Caco-2 (cell line): ENCODE measurements at regions not wholly inside any gene's neighbourhood (a gene's known extent, or its start where the extent isn't known, plus 50 kb on each side); places are given as distances from the start of the nearest gene placed in this dataset.

Source experiments
- BruUV-seq: library from RNA; stranded (reverse); fragments of 400-500 nt; replicated peaks from 2 replicates; lab custom pipeline; 2021; lab: Mats Ljungman, UMichigan
- CTCF ChIA-PET: fragments of 300-600 bp; sonication (Branson Sonifier 250); formaldehyde crosslinking; loops from one replicate; lab custom pipeline; 2022; ENCODE audit warnings: antibody characterized with exemption; lab: Charles Lee
- POLR2A ChIA-PET: fragments of 300-600 bp; sonication (Branson Sonifier 250); formaldehyde crosslinking; loops from one replicate; lab custom pipeline; 2022; ENCODE audit warnings: antibody characterized with exemption; lab: Charles Lee
- DNase-seq, 2 experiments: peaks; one replicate each; pipeline versions ENCODE4 v3.0.0 to v3.0.0-alpha.2; 2020 to 2022
- H3K27me3 ChIP-seq: replicated peaks from 2 replicates; pipeline ENCODE4 v1.6.0; 2011; ENCODE audit warnings: low read length; ENCODE audit not compliant: control insufficient read depth, insufficient read depth
- H3K36me3 ChIP-seq: 2 replicates; pipeline ENCODE4 v1.5.1; 2011; ENCODE audit warnings: low read length; ENCODE audit not compliant: control insufficient read depth, insufficient read depth
- H3K4me1 ChIP-seq: fragments of 250-450 bp; sonication (Bioruptor Pico); 2 replicates; pipeline ENCODE4 v1.5.1; 2020; ENCODE audit warnings: mild to moderate bottlenecking
- H3K4me3 ChIP-seq: 2 replicates; pipeline ENCODE4 v1.5.1; 2011; ENCODE audit warnings: low read depth, mild to moderate bottlenecking, control low read depth, low read length
- H3K9me3 ChIP-seq: fragments of 250-450 bp; sonication (Bioruptor Pico); 2 replicates; pipeline ENCODE4 v1.5.1; 2020; ENCODE audit warnings: mild to moderate bottlenecking, moderate library complexity
- H3K27ac Mint-ChIP-seq: one replicate; pipeline ENCODE4 v1.8.0; 2022; ENCODE audit warnings: mixed read lengths; ENCODE audit not compliant: unreplicated experiment
- H3K27me3 Mint-ChIP-seq: one replicate; pipeline ENCODE4 v1.8.0; 2022; ENCODE audit warnings: mixed read lengths; ENCODE audit not compliant: insufficient read depth, unreplicated experiment
- H3K36me3 Mint-ChIP-seq: one replicate; pipeline ENCODE4 v1.8.0; 2022; ENCODE audit warnings: mild to moderate bottlenecking, mixed read lengths; ENCODE audit not compliant: insufficient read depth, unreplicated experiment
- H3K4me1 Mint-ChIP-seq: one replicate; pipeline ENCODE4 v1.8.0; 2022; ENCODE audit warnings: low read depth, mixed read lengths; ENCODE audit not compliant: unreplicated experiment
- H3K4me3 Mint-ChIP-seq: one replicate; pipeline ENCODE4 v1.8.0; 2022; ENCODE audit warnings: mild to moderate bottlenecking, moderate library complexity, mixed read lengths; ENCODE audit not compliant: unreplicated experiment
- H3K9me3 Mint-ChIP-seq: one replicate; pipeline ENCODE4 v1.8.0; 2022; ENCODE audit warnings: mixed read lengths; ENCODE audit not compliant: unreplicated experiment
- intact Hi-C: fragments of 100-400 bp; cut with micrococcal nuclease; formaldehyde crosslinking; loops from one replicate; pipeline ENCODE4 v1.10.0; 2022; ENCODE audit not compliant: unreplicated experiment
- TF ChIP-seq, protein P1 (sequence below), 2 experiments: fragments of 200-600 bp in 1 of 2; IDR thresholded peaks; 1 replicate in 1 of 2; 2 replicates in 1 of 2; pipeline versions ENCODE4 v1.5.1 to v1.8.0; 2011 to 2022; ENCODE audit warnings: antibody characterized with exemption in 1 of 2, control low read depth in 1 of 2, inconsistent platforms in 1 of 2, low read depth in 1 of 2, low read length in 1 of 2, mild to moderate bottlenecking in 1 of 2, moderate library complexity in 1 of 2; ENCODE audit not compliant: insufficient read depth in 1 of 2, severe bottlenecking in 1 of 2, unreplicated experiment in 1 of 2

DNA sequence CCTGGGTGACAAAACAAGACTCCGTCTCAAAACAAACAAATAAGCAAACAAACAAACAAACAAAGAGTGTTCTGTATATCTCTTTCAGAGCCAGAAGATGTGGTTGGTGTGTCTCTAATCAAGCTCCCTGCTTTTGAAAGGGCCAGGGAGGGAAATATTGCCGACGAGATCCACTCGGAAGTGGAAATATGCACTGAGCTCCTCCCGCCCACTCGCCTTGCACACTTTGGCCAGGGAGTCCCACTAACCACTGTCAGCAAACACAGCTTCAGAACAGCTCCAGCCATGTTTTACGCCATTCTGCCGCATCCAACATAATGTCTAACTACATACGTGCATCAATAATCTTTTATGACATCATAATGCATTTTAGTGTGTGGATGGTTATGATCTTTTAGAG lies 155.5 kb upstream of the VSTM2B start:
- H3K36me3 ChIP-seq: no peaks in the 10 kb centered on the region
- H3K9me3 ChIP-seq: no peaks in the 10 kb centered on the region
- Mint-ChIP-seq H3K9me3 (no peaks in the 10 kb centered on the region), H3K27ac (no peak overlapping the region), H3K27me3 (peaks cover 18% of the 10 kb centered on the region), H3K36me3 (no peaks in the 10 kb centered on the region), H3K4me1 (peaks cover 7% of the 10 kb centered on the region), H3K4me3 (no peak overlapping the region)
- H3K4me3 ChIP-seq: no peak overlapping the region
- intact Hi-C loops: no loop called here
- BruUV-seq: no TSS peak
- no peaks in the 10 kb centered on the region for H3K27me3 ChIP-seq
- H3K4me1 ChIP-seq: no peaks in the 10 kb centered on the region
- ChIA-PET CTCF (no interaction called here), POLR2A (no interaction called here)
- DNase-seq: no peak
- TF ChIP-seq, protein P1, sequence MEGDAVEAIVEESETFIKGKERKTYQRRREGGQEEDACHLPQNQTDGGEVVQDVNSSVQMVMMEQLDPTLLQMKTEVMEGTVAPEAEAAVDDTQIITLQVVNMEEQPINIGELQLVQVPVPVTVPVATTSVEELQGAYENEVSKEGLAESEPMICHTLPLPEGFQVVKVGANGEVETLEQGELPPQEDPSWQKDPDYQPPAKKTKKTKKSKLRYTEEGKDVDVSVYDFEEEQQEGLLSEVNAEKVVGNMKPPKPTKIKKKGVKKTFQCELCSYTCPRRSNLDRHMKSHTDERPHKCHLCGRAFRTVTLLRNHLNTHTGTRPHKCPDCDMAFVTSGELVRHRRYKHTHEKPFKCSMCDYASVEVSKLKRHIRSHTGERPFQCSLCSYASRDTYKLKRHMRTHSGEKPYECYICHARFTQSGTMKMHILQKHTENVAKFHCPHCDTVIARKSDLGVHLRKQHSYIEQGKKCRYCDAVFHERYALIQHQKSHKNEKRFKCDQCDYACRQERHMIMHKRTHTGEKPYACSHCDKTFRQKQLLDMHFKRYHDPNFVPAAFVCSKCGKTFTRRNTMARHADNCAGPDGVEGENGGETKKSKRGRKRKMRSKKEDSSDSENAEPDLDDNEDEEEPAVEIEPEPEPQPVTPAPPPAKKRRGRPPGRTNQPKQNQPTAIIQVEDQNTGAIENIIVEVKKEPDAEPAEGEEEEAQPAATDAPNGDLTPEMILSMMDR (IDR thresholded peaks at IDR 0.05; ENCODE audit: insufficient read depth in 1 of 2, low read depth in 1 of 2, low read length in 1 of 2, severe bottlenecking in 1 of 2, unreplicated experiment in 1 of 2): no peak

DNA sequence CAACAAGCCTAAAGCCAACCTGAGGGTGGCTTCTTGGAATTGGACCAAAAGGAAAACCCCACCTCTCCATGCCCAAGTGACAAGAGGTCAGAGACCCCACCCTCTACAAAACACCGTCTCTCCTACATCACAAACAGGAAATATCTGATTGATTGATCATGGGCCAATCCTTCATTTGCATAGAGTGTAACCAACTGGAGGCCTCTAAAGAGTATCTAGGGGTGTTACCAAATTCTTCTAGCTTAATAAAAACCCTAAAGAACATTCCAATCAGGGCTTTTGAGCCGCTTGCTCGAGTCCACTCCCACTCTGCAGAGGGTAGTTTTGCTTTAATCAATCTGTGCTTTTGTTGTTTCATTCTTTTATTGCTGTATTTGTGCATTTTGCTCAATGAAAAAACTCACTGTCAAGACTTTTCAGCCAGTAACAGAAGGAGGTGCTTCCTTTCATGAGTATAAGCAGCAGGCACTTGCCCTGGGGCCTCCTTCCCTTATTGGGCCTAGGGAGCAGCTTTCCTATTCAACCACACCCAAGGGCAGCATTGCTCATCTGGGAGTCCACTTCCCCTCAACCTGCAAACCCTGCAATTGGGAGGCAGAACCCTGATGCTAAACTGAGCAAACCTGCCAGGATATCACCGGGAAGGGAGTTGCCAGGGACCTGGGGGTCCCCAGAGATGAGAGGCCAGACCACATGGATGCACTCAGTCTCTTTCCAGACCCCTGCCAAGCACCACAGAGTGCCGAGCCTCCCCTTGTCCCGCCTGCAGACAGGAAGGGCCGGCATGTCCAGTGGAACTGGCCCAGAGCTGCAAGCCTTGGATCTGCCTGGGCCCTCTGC lies 154.3 kb upstream of the VSTM2B start:
- ChIA-PET CTCF (no interaction called here), POLR2A (no interaction called here)
- no peaks in the 10 kb centered on the region for H3K9me3 Mint-ChIP-seq
- H3K36me3 Mint-ChIP-seq: no peaks in the 10 kb centered on the region
- no peak overlapping the region for H3K4me3 Mint-ChIP-seq
- no TSS peak for BruUV-seq
- H3K27me3 ChIP-seq: no peaks in the 10 kb centered on the region
- H3K4me1 Mint-ChIP-seq: peaks cover 7% of the 10 kb centered on the region
- no peak overlapping the region for H3K27ac Mint-ChIP-seq
- TF ChIP-seq, protein P1 (IDR thresholded peaks at IDR 0.05; ENCODE audit: insufficient read depth in 1 of 2, low read depth in 1 of 2, low read length in 1 of 2, severe bottlenecking in 1 of 2, unreplicated experiment in 1 of 2): no peak
- no peak overlapping the region for H3K4me3 ChIP-seq
- H3K27me3 Mint-ChIP-seq: peaks cover 15% of the 10 kb centered on the region
- intact Hi-C loops: no loop called here
- no peaks in the 10 kb centered on the region for H3K36me3 ChIP-seq
- no peaks in the 10 kb centered on the region for H3K4me1 ChIP-seq
- no peaks in the 10 kb centered on the region for H3K9me3 ChIP-seq
- DNase-seq: no peak

DNA sequence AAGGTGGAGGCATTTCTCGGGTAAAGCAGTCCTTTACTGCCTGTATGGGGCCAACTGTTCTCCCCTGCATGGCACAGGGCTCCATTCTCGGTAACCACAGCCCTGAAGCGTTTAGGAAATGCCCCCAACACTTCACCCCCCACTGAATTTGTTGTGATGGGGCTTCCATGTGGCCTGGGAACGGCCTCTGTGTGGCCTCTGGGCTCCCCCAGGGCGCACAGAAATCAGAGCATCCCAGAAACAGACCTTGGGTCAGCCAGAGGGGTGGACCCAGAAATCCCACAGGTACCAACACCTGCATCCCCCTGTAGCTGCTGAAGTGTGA lies 153.7 kb upstream of the VSTM2B start:
- Histone ChIP-seq H3K36me3 (no peaks in the 10 kb centered on the region), H3K4me1 (no peaks in the 10 kb centered on the region), H3K9me3 (no peaks in the 10 kb centered on the region), H3K4me3 (no peak overlapping the region), H3K27me3 (no peaks in the 10 kb centered on the region; the same call in 1 of the 2 replicates)
- Mint-ChIP-seq H3K36me3 (no peaks in the 10 kb centered on the region), H3K9me3 (no peaks in the 10 kb centered on the region), H3K4me3 (no peak overlapping the region), H3K27me3 (peaks cover 12% of the 10 kb centered on the region), H3K27ac (no peak overlapping the region), H3K4me1 (peaks cover 7% of the 10 kb centered on the region)
- intact Hi-C loops: no loop called here
- peak in 1 of 2 experiments; percentile 12 for DNase-seq
- BruUV-seq: no TSS peak
- TF ChIP-seq, protein P1 (IDR thresholded peaks at IDR 0.05; ENCODE audit: insufficient read depth in 1 of 2, low read depth in 1 of 2, low read length in 1 of 2, severe bottlenecking in 1 of 2, unreplicated experiment in 1 of 2): no peak
- ChIA-PET POLR2A (no interaction called here), CTCF (no interaction called here)
